Breast epithelium (tissue), 3 donors: ENCODE measurements at regions not wholly inside any gene's neighbourhood (a gene's known extent, or its start where the extent isn't known, plus 50 kb on each side); places are given as distances from the start of the nearest gene placed in this dataset.

Experiments used
- CTCF ChIP-seq, 3 donors: fragments of 450-650 bp; IDR thresholded peaks; one replicate each; pipeline ENCODE4 v1.5.1; 2016 to 2017; ENCODE audit warnings: antibody characterized with exemption in 3 of 3, mild to moderate bottlenecking in 3 of 3, moderate library complexity in 3 of 3
- POLR2A ChIP-seq: fragments of 450-650 bp; IDR thresholded peaks from one replicate; pipeline ENCODE4 v1.6.1; 2016; ENCODE audit warnings: antibody characterized with exemption, mild to moderate bottlenecking, moderate library complexity

- TF ChIP-seq CTCF (IDR thresholded peaks at IDR 0.05) (no peak), POLR2A (no peak)
Observed at GRCh38 chr14:65360144-65360784, 52.3 kb upstream of the FUT8 start.
